DMS153 treated with DMSO at 0.1 percent for 48 hours (cell line): ENCODE measurements at regions not wholly inside any gene's neighbourhood (a gene's known extent, or its start where the extent isn't known, plus 50 kb on each side); places are given as distances from the start of the nearest gene placed in this dataset.
A peak's percentile ranks its signal among the peaks of the same experiment; 100 is the strongest.
"Not testable (repeated sequence)": the region's sequence is repeated elsewhere in the genome, so short reads cannot be mapped to it uniquely, and the experiment has no call there.

ENCODE experiments used
- DNase-seq: peaks from one replicate; lab custom pipeline; 2025; ENCODE audit not compliant: unreplicated experiment; lab: John Stamatoyannopoulos, UW

- no peak for DNase-seq
Measured at GRCh38 chr2:191476901-191477300, 201.0 kb upstream of the NABP1 start.

- peak; percentile 52 for DNase-seq
Measured at GRCh38 chr2:191478799-191479679, 198.9 kb upstream of the NABP1 start.

- no peak for DNase-seq
Measured at GRCh38 chr2:191479680-191480023, 198.3 kb upstream of the NABP1 start.

GRCh38 chr2:191481305-191482070, 196.4 kb upstream of the NABP1 start:
- no peak for DNase-seq

- no peak for DNase-seq
Measured at GRCh38 chr2:191483117-191483516, 194.8 kb upstream of the NABP1 start.

- no peak for DNase-seq
Measured at GRCh38 chr2:191486584-191487320, 191.2 kb upstream of the NABP1 start.

GRCh38 chr2:191488135-191488534, 189.8 kb upstream of the NABP1 start:
- DNase-seq = no peak

- DNase-seq = no peak
Measured at GRCh38 chr2:191489177-191489576, 188.8 kb upstream of the NABP1 start.

- no peak for DNase-seq
Measured at GRCh38 chr2:191496838-191497237, 181.1 kb upstream of the NABP1 start.

GRCh38 chr2:191497822-191498221, 180.1 kb upstream of the NABP1 start:
- no peak for DNase-seq

- no peak for DNase-seq
Measured at GRCh38 chr2:191499050-191499449, 178.9 kb upstream of the NABP1 start.

GRCh38 chr2:191499874-191500565, 177.9 kb upstream of the NABP1 start:
- DNase-seq = no peak

GRCh38 chr2:191500566-191500883, 177.4 kb upstream of the NABP1 start:
- DNase-seq = no peak

GRCh38 chr2:191500884-191501560, 176.9 kb upstream of the NABP1 start:
- no peak for DNase-seq

- DNase-seq = peak; percentile 6
Measured at GRCh38 chr2:191501561-191502168, 176.3 kb upstream of the NABP1 start.

- no peak for DNase-seq
Measured at GRCh38 chr2:191506515-191506914, 171.4 kb upstream of the NABP1 start.

GRCh38 chr2:191507252-191507853, 170.6 kb upstream of the NABP1 start:
- not testable (repeated sequence) for DNase-seq

GRCh38 chr2:191508738-191509137, 169.2 kb upstream of the NABP1 start:
- no peak for DNase-seq

GRCh38 chr2:191512216-191512835, 165.6 kb upstream of the NABP1 start:
- DNase-seq = no peak
